ENCODE measurements at regions not wholly inside any gene's neighbourhood (a gene's known extent, or its start where the extent isn't known, plus 50 kb on each side); places are given as distances from the start of the nearest gene placed in this dataset.

DNA sequence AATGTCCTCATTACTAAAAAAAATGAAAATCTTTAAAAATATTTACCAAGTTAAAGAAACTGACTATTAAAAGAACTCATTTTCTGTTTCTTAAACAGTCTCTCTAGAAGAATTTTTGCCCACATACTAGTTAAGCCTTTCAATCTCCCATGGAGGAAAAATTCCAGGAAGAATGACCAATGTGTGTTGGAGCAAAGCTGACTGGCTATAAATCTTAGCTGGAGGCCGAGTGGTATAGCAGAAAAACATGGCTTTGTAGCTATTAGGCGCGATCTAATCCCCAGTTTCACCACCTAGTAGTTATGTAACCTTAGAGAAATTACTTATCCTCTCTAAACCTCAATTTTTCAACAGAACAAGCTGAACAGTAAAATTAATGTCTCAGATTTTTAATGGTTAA lies 135.5 kb upstream of the PRLR start:
- TF ChIP-seq EZH2 (IDR thresholded peaks at IDR 0.05; ENCODE audit: low read length, missing control alignments): no peak
- TF ChIP-seq, protein P1, sequence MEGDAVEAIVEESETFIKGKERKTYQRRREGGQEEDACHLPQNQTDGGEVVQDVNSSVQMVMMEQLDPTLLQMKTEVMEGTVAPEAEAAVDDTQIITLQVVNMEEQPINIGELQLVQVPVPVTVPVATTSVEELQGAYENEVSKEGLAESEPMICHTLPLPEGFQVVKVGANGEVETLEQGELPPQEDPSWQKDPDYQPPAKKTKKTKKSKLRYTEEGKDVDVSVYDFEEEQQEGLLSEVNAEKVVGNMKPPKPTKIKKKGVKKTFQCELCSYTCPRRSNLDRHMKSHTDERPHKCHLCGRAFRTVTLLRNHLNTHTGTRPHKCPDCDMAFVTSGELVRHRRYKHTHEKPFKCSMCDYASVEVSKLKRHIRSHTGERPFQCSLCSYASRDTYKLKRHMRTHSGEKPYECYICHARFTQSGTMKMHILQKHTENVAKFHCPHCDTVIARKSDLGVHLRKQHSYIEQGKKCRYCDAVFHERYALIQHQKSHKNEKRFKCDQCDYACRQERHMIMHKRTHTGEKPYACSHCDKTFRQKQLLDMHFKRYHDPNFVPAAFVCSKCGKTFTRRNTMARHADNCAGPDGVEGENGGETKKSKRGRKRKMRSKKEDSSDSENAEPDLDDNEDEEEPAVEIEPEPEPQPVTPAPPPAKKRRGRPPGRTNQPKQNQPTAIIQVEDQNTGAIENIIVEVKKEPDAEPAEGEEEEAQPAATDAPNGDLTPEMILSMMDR (conservative IDR thresholded peaks at IDR 0.05 in 1 of 2, IDR thresholded peaks at IDR 0.05 in 1 of 2; ENCODE audit: low read depth in 1 of 2, low read length in 2 of 2): no peak
- H3K9ac ChIP-seq (ENCODE audit: insufficient read depth, low read length): no peak overlapping the region
- H2AFZ ChIP-seq (ENCODE audit: low read length): no peak overlapping the region
- H3K4me1 ChIP-seq (ENCODE audit: control insufficient read depth, extremely low read depth, insufficient read depth, low read length): no peaks in the 10 kb centered on the region
- H3K4me3 ChIP-seq (replicated peaks in 1 of 4; ENCODE audit: control extremely low read depth in 1 of 4, insufficient read depth in 1 of 4, low read depth in 3 of 4, low read length in 4 of 4): no peak overlapping the region
- no peak overlapping the region for H3K27ac ChIP-seq (ENCODE audit: insufficient read depth, low read length)
- H3K4me2 ChIP-seq (ENCODE audit: extremely low read depth, insufficient read depth, low read length): no peak overlapping the region
- H3K9me3 ChIP-seq (ENCODE audit: control insufficient read depth, insufficient read depth, low read depth, low read length): no peaks in the 10 kb centered on the region
- DNase-seq (ENCODE audit: low read depth in 2 of 2): no peak
- no peaks in the 10 kb centered on the region for H3K27me3 ChIP-seq (ENCODE audit: control insufficient read depth, insufficient read depth, low read length)
- H3K79me2 ChIP-seq (ENCODE audit: control insufficient read depth, insufficient read depth, low read length): no peaks in the 10 kb centered on the region
- H3K36me3 ChIP-seq (ENCODE audit: control insufficient read depth, insufficient read depth, low read length): no peaks in the 10 kb centered on the region
- H4K20me1 ChIP-seq (ENCODE audit: control insufficient read depth, extremely low read depth, insufficient read depth, low read length): no peaks in the 10 kb centered on the region

DNA sequence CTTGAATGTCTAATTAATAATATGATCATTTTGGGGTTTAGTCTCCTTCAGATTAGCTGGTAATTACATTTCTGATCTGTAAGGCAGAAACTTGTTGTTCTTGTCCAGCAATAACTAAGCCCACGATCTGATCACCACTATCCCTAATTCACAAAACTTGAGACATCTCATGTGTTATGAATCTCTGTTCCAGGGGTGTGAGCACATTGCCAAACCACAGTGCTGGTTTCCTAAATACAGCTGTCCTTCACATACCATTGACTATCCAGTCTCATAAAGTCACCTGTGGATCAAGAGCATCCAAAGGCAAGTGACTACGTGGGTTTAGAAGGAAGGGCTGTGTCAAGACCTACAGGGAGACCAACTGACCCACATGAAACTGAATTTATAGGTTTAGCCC lies 134.1 kb upstream of the PRLR start:
- Histone ChIP-seq H3K27me3 (ENCODE audit: control insufficient read depth, insufficient read depth, low read length) (no peaks in the 10 kb centered on the region), H4K20me1 (ENCODE audit: control insufficient read depth, extremely low read depth, insufficient read depth, low read length) (no peaks in the 10 kb centered on the region), H3K27ac (ENCODE audit: insufficient read depth, low read length) (no peak overlapping the region), H3K9ac (ENCODE audit: insufficient read depth, low read length) (no peak overlapping the region), H3K9me3 (ENCODE audit: control insufficient read depth, insufficient read depth, low read depth, low read length) (no peaks in the 10 kb centered on the region), H3K79me2 (ENCODE audit: control insufficient read depth, insufficient read depth, low read length) (no peaks in the 10 kb centered on the region), H3K36me3 (ENCODE audit: control insufficient read depth, insufficient read depth, low read length) (no peaks in the 10 kb centered on the region), H3K4me2 (ENCODE audit: extremely low read depth, insufficient read depth, low read length) (no peak overlapping the region), H3K4me1 (ENCODE audit: control insufficient read depth, extremely low read depth, insufficient read depth, low read length) (no peaks in the 10 kb centered on the region), H2AFZ (ENCODE audit: low read length) (no peak overlapping the region), H3K4me3 (replicated peaks in 1 of 4; ENCODE audit: control extremely low read depth in 1 of 4, insufficient read depth in 1 of 4, low read depth in 3 of 4, low read length in 4 of 4) (no peak overlapping the region)
- no peak for DNase-seq (ENCODE audit: low read depth in 2 of 2)
- TF ChIP-seq, protein P1 (conservative IDR thresholded peaks at IDR 0.05 in 1 of 2, IDR thresholded peaks at IDR 0.05 in 1 of 2; ENCODE audit: low read depth in 1 of 2, low read length in 2 of 2): no peak
- TF ChIP-seq EZH2 (IDR thresholded peaks at IDR 0.05; ENCODE audit: low read length, missing control alignments): no peak

DNA sequence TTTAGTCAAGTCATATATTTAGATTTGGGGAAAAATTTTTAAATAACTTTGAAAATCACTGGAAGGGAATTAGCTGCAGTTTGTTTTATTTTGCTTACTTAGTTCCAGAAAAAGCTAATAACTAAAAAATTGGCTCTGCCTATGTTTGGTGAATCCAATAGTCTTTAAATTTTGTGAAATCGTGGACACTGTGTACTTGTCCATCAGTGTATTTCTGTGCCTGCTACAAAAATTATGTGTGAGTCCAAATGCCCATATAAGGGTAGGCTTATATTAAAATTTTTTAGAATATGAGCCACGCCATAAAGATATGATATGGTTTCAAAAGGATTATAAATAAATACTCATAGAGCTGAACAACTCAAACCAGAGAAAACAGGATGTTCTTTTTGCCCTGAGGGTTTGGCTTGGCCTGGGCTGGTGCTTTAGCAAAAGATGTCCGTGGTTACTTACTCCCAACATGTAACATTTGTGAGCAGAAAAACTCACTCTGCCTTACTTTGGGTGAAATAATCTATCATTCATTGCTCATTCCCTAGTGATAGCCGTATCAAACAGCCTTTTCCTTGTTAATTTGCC lies 133.2 kb upstream of the PRLR start:
- DNase-seq (ENCODE audit: low read depth in 2 of 2): no peak
- H3K4me3 ChIP-seq (replicated peaks in 1 of 4; ENCODE audit: control extremely low read depth in 1 of 4, insufficient read depth in 1 of 4, low read depth in 3 of 4, low read length in 4 of 4): no peak overlapping the region
- no peaks in the 10 kb centered on the region for H4K20me1 ChIP-seq (ENCODE audit: control insufficient read depth, extremely low read depth, insufficient read depth, low read length)
- no peaks in the 10 kb centered on the region for H3K36me3 ChIP-seq (ENCODE audit: control insufficient read depth, insufficient read depth, low read length)
- H2AFZ ChIP-seq (ENCODE audit: low read length): no peak overlapping the region
- no peak overlapping the region for H3K4me2 ChIP-seq (ENCODE audit: extremely low read depth, insufficient read depth, low read length)
- H3K9me3 ChIP-seq (ENCODE audit: control insufficient read depth, insufficient read depth, low read depth, low read length): no peaks in the 10 kb centered on the region
- H3K27me3 ChIP-seq (ENCODE audit: control insufficient read depth, insufficient read depth, low read length): no peaks in the 10 kb centered on the region
- H3K9ac ChIP-seq (ENCODE audit: insufficient read depth, low read length): no peak overlapping the region
- no peaks in the 10 kb centered on the region for H3K79me2 ChIP-seq (ENCODE audit: control insufficient read depth, insufficient read depth, low read length)
- no peak overlapping the region for H3K27ac ChIP-seq (ENCODE audit: insufficient read depth, low read length)
- no peak for TF ChIP-seq EZH2 (IDR thresholded peaks at IDR 0.05; ENCODE audit: low read length, missing control alignments)
- no peaks in the 10 kb centered on the region for H3K4me1 ChIP-seq (ENCODE audit: control insufficient read depth, extremely low read depth, insufficient read depth, low read length)

Data from fibroblast of lung (primary cell).